ENCODE measurements at regions not wholly inside any gene's neighbourhood (a gene's known extent, or its start where the extent isn't known, plus 50 kb on each side); places are given as distances from the start of the nearest gene placed in this dataset.
"Not testable (repeated sequence)": the region's sequence is repeated elsewhere in the genome, so short reads cannot be mapped to it uniquely, and the experiment has no call there.

DNA sequence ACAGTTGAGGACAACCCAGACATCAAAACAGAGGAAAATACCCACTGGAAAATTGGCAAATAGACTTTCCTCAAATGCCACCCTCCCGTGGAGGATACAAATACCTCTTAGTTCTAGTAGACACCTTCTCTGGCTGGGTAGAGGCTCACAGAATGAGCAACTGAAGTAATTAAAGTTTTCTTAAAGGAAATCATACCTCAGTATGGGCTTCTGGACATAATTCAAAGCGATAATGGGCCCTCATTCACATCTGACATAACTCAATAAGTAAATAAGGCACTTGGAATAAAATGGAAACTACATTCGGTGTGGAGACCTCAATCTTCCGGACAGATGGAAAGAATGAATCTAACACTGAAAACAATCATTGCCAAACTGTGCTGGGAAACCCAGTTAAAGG, 115.2 kb upstream of the PLCL2 start:
- DNase-seq (ENCODE audit: low read depth) = no peak

DNA sequence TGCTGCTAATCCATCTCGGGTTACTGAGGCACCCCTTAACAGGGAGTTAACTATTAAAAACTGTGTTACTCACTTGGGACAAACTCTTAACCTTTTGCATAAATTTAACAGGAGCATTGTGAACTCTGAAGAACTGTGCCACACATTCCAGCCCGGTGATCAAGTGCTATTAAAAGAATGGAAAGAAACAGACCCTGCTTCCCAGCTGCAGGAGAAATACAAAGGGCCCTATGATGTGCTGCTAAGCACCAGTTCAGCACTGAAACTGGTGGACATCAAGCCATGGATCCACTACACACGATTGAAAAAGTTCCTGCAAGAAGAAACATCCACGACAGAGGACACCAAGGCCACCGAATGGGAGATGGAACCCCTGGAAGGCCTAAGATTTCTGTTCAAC, 114.7 kb upstream of the PLCL2 start:
- DNase-seq (ENCODE audit: low read depth) = no peak

DNA sequence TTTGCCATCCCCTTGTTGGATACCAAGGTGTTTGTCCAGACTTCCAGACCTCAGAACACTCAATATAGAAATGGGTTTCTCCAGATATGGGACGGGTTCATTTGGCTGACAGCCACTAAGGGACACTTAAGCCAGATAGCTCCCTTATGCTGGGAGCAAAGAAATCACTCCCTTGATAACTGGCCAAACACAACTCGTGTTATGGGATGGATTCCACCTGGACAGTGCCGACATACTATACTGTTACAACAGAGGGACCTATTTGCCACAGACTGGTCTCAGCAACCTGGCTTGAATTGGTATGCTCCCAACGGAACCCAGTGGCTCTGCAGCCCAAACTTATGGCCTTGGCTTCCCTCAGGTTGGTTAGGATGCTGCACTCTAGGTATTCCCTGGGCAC, 114.0 kb upstream of the PLCL2 start:
- no peak for DNase-seq (ENCODE audit: low read depth)

GRCh38 chr3:16773594-16773993, 111.2 kb upstream of the PLCL2 start:
- DNase-seq (ENCODE audit: low read depth) = not testable (repeated sequence)

DNA sequence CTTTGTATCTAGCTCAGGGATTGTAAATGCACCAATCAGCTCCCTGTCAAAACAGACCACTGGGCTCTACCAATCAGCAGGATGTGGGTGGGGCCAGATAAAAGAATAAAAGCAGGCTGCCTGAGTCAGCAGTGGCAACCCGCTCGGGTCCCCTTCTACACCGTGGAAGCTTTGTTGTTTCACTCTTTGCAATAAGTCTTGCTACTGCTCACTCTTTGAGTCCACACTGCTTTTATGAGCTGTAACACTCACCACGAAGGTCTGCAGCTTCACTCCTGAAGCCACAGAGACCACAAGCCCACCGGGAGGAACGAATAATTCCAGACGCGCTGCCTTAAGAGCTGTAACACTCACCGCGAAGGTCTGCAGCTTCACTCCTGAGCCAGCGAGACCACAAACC, 110.2 kb upstream of the PLCL2 start:
- not testable (repeated sequence) for DNase-seq (ENCODE audit: low read depth)

DNA sequence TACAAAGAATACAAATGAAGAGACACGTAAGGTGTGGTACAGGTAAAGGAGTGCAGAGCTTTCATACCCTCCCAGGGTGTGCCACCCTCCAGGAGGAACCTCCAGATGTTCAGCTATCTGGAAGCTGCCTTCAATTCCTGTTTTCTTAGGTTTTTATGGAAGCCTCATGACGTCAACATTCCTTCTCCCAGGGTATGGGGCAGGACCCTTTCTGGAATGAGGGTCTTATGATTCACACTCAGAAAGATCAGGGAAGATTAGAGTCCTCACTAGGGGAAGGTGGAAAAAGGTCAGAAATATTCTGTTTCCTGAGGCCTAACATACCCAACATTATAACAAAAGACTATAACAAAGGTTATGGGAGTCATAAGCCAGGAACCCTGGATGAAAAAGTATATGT, 99.8 kb upstream of the PLCL2 start:
- DNase-seq (ENCODE audit: low read depth) = no peak

GRCh38 chr3:16785465-16785864, 99.3 kb upstream of the PLCL2 start:
- DNase-seq (ENCODE audit: low read depth) = no peak

GRCh38 chr3:16788440-16789056, 96.2 kb upstream of the PLCL2 start:
- no peak for DNase-seq (ENCODE audit: low read depth)

- DNase-seq (ENCODE audit: low read depth) = no peak
Measured at GRCh38 chr3:16789344-16790120, 95.2 kb upstream of the PLCL2 start.

GRCh38 chr3:16790432-16791400, 94.0 kb upstream of the PLCL2 start:
- no peak for DNase-seq (ENCODE audit: low read depth)

GRCh38 chr3:16793321-16793720, 91.4 kb upstream of the PLCL2 start:
- DNase-seq (ENCODE audit: low read depth) = no peak

GRCh38 chr3:16794257-16794656, 90.5 kb upstream of the PLCL2 start:
- no peak for DNase-seq (ENCODE audit: low read depth)

GRCh38 chr3:16795581-16795980, 89.2 kb upstream of the PLCL2 start:
- no peak for DNase-seq (ENCODE audit: low read depth)

GRCh38 chr3:16797831-16798230, 86.9 kb upstream of the PLCL2 start:
- no peak for DNase-seq (ENCODE audit: low read depth)

DNA sequence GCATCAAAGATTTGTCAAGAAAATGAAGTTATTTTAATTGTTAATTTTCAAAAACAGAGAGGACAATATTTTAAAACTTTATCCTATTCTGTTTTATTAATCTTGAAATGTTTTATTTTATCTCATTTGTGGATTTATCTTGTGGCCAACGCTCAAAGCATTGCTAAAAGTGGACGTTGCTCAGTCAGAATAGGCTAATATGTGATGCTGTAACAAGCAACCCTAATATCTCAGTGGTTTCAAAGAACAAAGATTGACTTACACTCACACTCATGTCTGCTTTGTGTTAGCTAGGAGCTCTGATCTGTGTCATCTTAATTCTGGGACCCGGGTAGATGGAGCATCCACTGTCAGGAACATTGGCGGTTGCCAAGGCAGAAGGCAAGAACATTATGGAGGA, 86.0 kb upstream of the PLCL2 start:
- no peak for DNase-seq (ENCODE audit: low read depth)

DNA sequence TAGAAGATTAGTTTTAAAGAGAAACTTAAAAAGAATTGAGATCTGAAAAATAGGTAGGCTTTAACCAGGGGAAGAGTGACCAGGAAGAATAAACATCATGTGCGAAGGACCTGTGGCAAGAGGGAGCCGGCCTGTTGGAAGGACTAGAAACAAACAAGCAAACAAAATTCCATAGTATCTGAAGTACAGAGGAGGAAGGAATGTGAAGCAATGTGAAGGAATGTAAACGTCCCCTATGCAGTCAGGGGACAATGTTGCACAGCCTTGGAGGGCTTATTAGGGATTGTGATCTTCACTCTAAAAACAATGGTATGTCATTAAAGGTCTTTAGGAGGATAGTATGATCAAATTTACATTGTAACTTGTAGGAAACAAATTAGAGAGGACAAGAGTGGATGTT, 84.4 kb upstream of the PLCL2 start:
- no peak for DNase-seq (ENCODE audit: low read depth)

DNA sequence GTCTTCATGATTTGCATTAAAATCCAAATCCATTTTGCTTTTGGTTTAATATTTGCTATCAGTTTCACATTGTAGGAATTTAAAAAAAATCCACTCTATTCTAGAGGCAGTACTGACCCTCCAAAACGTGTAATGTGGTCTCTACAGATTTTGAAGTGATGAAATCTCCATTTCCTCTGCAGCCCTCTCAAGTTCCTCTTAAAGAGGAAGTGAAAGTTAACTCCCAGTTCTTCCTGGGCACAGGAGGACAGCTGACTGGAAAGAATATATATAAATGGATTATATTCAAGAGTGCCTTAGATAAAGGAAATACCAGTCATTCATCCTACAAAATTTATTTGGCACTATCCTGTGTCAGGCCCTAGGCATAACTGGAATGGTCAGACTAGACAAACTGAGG, 83.5 kb upstream of the PLCL2 start:
- DNase-seq (ENCODE audit: low read depth) = no peak

GRCh38 chr3:16801698-16802097, 83.1 kb upstream of the PLCL2 start:
- DNase-seq (ENCODE audit: low read depth) = no peak

GRCh38 chr3:16802389-16802788, 82.4 kb upstream of the PLCL2 start:
- DNase-seq (ENCODE audit: low read depth) = no peak

GRCh38 chr3:16803019-16803418, 81.7 kb upstream of the PLCL2 start:
- no peak for DNase-seq (ENCODE audit: low read depth)

DNA sequence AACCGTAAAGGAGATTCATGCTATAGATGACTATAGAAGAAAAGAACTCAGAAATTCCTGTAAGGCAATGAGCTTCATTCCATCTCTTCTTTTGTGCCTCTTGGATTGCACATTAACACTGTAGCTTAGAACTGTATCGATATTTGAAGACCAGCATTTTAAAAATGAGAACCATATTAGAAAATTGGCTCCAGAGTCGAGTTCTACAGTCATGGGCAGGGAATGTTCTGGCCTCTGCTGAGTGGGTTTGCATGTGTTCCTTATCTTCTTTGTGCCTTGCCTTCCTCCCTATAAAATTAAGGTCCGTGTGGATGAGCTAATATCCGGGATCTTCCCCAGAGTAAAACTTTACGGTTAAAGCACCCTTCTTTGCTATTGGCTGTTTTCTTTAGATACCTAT, 77.4 kb upstream of the PLCL2 start:
- peak; percentile 70 for DNase-seq (ENCODE audit: low read depth)

DNA sequence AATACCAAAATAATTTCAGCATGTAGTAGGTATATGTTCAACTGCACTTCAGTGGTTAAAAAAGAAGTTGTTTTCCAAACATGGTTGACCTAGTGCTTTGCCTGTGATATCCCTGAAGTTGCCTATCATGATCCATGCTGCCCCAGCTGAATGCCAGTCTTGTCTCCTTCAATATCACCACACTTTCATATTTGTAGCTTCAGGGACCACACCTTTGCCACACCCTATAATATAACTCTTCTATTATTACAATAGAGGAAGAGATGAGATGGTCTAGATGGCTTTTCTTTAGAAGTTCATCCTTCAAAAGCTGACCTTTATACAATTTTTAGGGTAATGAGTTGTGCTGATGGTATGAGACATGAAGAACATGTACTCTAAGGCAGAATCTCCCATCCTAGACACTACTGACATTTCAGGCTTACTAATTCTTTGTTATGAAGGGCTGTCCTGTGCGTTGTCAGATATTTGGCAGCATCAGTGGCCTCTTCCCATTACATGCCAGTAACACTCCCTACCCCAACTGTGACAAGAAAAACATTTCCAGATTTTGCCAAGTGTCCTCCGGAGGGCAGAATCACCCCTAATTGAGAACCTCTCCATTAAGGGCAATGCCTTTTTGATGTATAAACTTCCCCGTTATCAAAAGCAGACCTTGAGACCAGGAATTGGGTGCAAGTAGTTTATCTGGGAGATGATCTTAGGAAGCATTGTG, 76.2 kb upstream of the PLCL2 start:
- DNase-seq (ENCODE audit: low read depth) = no peak

Measured in fibroblast of the conjunctiva (primary cell).